ENCODE measurements at regions not wholly inside any gene's neighbourhood (a gene's known extent, or its start where the extent isn't known, plus 50 kb on each side); places are given as distances from the start of the nearest gene placed in this dataset.
"Not testable (repeated sequence)": the region's sequence is repeated elsewhere in the genome, so short reads cannot be mapped to it uniquely, and the experiment has no call there.

DNA sequence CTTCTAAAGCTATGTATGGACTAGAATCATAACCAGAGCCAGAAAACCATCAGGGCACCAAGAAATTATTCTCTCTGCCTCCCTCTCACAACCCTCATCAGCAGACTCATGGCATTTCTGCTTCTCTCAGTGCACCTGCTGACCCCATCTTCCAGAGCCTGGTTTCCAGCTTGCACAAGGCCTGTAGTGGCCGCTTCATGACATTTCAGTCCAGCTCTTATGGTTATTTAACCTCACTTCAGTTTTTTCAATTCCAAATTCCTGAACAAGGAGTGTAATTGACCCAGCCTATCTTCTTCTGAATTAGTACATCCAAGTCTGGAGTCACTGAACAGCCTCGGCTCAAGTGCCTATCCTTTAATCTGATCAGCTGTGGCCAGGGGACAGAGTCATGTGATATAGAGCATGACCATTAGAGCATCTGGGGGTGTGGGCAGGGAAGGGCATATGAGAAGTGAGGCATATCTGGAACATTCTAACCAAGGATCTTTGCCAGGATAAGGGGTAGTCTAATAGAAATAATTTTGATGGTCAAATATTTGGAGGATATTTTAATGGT lies 97.2 kb upstream of the TMEM17 start:
- intact Hi-C loops (cut with DNase I): no loop called here
- TF ChIP-seq CTCF (IDR thresholded peaks at IDR 0.05; ENCODE audit: borderline replicate concordance, extremely low read depth, insufficient read depth): no peak
- no peak for FAIRE-seq
- Histone ChIP-seq H3K27ac (ENCODE audit: low read depth in 2 of 2, low read length in 2 of 2) (no peak overlapping the region), H3K9ac (ENCODE audit: low read length in 3 of 3) (no peak overlapping the region), H3K4me1 (ENCODE audit: control insufficient read depth in 2 of 3, insufficient read depth in 2 of 3, low read depth in 1 of 3, low read length in 3 of 3) (no peaks in the 10 kb centered on the region), H3K9me3 (ENCODE audit: control insufficient read depth in 2 of 3, insufficient read depth in 1 of 3, low read length in 3 of 3) (no peaks in the 10 kb centered on the region), H3K27me3 (ENCODE audit: control insufficient read depth, insufficient read depth, low read length) (no peaks in the 10 kb centered on the region), H3K4me3 (ENCODE audit: low read length in 3 of 3) (no peak overlapping the region), H3K36me3 (ENCODE audit: control insufficient read depth in 2 of 3, insufficient read depth in 3 of 3, low read length in 3 of 3) (no peaks in the 10 kb centered on the region)
- DNase-seq: no peak

DNA sequence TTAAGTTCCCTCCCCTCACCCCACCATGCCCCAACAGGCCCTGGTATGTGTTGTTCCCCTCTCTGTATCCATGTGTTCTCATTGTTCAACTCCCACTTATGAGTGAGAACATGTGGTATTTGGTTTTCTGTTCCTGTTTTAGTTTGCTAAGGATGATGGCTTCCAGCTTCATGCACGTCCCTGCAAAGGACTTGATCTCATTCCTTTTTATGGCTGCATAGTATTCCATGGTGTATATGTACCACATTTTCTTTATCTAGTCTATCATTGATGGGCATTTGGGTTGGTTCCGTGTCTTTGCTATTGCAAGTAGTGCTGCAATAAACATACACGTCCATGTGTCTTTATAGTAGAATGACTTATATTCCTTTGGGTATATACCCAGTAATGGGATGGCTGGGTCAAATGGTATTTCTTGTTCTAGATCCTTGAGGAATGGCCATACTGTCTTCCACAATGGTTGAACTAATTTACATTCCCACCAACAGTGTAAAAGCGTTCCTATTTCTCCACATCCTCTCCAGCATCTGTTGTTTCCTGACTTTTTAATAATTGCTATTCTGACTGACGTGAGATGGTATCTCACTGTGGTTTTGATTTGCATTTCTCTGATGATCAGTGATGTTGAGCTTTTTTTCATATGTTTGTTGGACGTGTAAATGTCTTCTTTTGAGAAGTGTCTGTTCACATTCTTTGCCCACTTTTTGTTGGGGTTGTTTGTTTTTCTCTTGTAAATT lies 93.8 kb upstream of the TMEM17 start:
- H3K36me3 ChIP-seq (ENCODE audit: control insufficient read depth in 2 of 3, insufficient read depth in 3 of 3, low read length in 3 of 3); H3K4me1 ChIP-seq (ENCODE audit: control insufficient read depth in 2 of 3, insufficient read depth in 2 of 3, low read depth in 1 of 3, low read length in 3 of 3); intact Hi-C loops (cut with DNase I); FAIRE-seq; H3K27ac ChIP-seq (ENCODE audit: low read depth in 2 of 2, low read length in 2 of 2); H3K4me3 ChIP-seq (ENCODE audit: low read length in 3 of 3); H3K27me3 ChIP-seq (ENCODE audit: control insufficient read depth, insufficient read depth, low read length); DNase-seq; H3K9ac ChIP-seq (ENCODE audit: low read length in 3 of 3); H3K9me3 ChIP-seq (ENCODE audit: control insufficient read depth in 2 of 3, insufficient read depth in 1 of 3, low read length in 3 of 3): not testable (repeated sequence)

DNA sequence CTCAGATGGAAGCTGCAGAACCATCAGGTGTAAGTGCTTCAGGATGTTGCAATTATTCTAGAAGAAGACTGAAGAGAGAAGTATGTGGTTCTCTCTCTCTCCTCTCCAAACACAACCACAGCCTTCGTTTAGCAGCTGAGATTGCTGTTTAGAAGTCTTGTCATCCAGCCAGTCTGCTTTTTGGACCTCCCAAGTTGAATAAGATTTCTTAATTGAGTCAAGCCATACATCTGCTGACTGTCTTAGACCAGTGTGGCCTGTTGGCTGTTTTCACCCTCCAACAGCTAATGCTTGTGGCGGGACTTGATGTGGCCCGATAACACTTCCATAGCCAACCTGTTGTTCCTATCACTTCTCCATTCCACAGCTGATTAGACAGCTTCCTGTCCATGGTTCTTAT lies 91.3 kb upstream of the TMEM17 start:
- intact Hi-C loops (cut with DNase I): no loop called here
- no peaks in the 10 kb centered on the region for H3K36me3 ChIP-seq (ENCODE audit: control insufficient read depth in 2 of 3, insufficient read depth in 3 of 3, low read length in 3 of 3)
- H3K9me3 ChIP-seq (ENCODE audit: control insufficient read depth in 2 of 3, insufficient read depth in 1 of 3, low read length in 3 of 3): no peaks in the 10 kb centered on the region
- no peak overlapping the region for H3K9ac ChIP-seq (ENCODE audit: low read length in 3 of 3)
- H3K27me3 ChIP-seq (ENCODE audit: control insufficient read depth, insufficient read depth, low read length): no peaks in the 10 kb centered on the region
- H3K4me1 ChIP-seq (ENCODE audit: control insufficient read depth in 2 of 3, insufficient read depth in 2 of 3, low read depth in 1 of 3, low read length in 3 of 3): peaks cover 0 to 3% (median 0%) of the 10 kb centered on the region in 3 donors
- no peak overlapping the region for H3K4me3 ChIP-seq (ENCODE audit: low read length in 3 of 3)
- no peak overlapping the region for H3K27ac ChIP-seq (ENCODE audit: low read depth in 2 of 2, low read length in 2 of 2)
- no peak for TF ChIP-seq CTCF (IDR thresholded peaks at IDR 0.05; ENCODE audit: borderline replicate concordance, extremely low read depth, insufficient read depth)
- no peak for FAIRE-seq
- DNase-seq: peak in 1 of 5 donors; percentile 48

- Histone ChIP-seq H3K9me3 (ENCODE audit: control insufficient read depth in 2 of 3, insufficient read depth in 1 of 3, low read length in 3 of 3) (no peaks in the 10 kb centered on the region), H3K9ac (ENCODE audit: low read length in 3 of 3) (no peak overlapping the region), H3K27me3 (ENCODE audit: control insufficient read depth, insufficient read depth, low read length) (no peaks in the 10 kb centered on the region), H3K27ac (ENCODE audit: low read depth in 2 of 2, low read length in 2 of 2) (no peak overlapping the region), H3K4me3 (ENCODE audit: low read length in 3 of 3) (no peak overlapping the region), H3K4me1 (ENCODE audit: control insufficient read depth in 2 of 3, insufficient read depth in 2 of 3, low read depth in 1 of 3, low read length in 3 of 3) (peaks cover 0 to 3% (median 0%) of the 10 kb centered on the region in 3 donors), H3K36me3 (ENCODE audit: control insufficient read depth in 2 of 3, insufficient read depth in 3 of 3, low read length in 3 of 3) (no peaks in the 10 kb centered on the region)
- TF ChIP-seq CTCF (IDR thresholded peaks at IDR 0.05; ENCODE audit: borderline replicate concordance, extremely low read depth, insufficient read depth): no peak
- FAIRE-seq (no peak), DNase-seq (peak in 1 of 5 donors; percentile 14)
- intact Hi-C loops (cut with DNase I): no loop called here
Observed at GRCh38 chr2:62596061-62596921, 90.3 kb upstream of the TMEM17 start.
